ENCODE measurements at regions not wholly inside any gene's neighbourhood (a gene's known extent, or its start where the extent isn't known, plus 50 kb on each side); places are given as distances from the start of the nearest gene placed in this dataset.
A peak's percentile ranks its signal among the peaks of the same experiment; 100 is the strongest.
"Not testable (repeated sequence)": the region's sequence is repeated elsewhere in the genome, so short reads cannot be mapped to it uniquely, and the experiment has no call there.

GRCh38 chr13:63811428-63812004 is 2395.9 kb upstream of the PCDH20 start:
- DNase-seq (ENCODE audit: low read depth): not testable (repeated sequence)

GRCh38 chr13:63791134-63791533 is 2375.5 kb upstream of the PCDH20 start:
- not testable (repeated sequence) for DNase-seq (ENCODE audit: low read depth)

- no peak for DNase-seq (ENCODE audit: low read depth)
Measured at GRCh38 chr13:63774133-63774532, 2358.5 kb upstream of the PCDH20 start.

- DNase-seq (ENCODE audit: low read depth): no peak
Measured at GRCh38 chr13:63773476-63773875, 2357.8 kb upstream of the PCDH20 start.

GRCh38 chr13:63757683-63758082 is 2342.0 kb upstream of the PCDH20 start:
- DNase-seq (ENCODE audit: low read depth): not testable (repeated sequence)

GRCh38 chr13:63749857-63750256 is 2334.2 kb upstream of the PCDH20 start:
- not testable (repeated sequence) for DNase-seq (ENCODE audit: low read depth)

- not testable (repeated sequence) for DNase-seq (ENCODE audit: low read depth)
Measured at GRCh38 chr13:63741814-63742101, 2326.1 kb upstream of the PCDH20 start.

GRCh38 chr13:63741029-63741813 is 2325.6 kb upstream of the PCDH20 start:
- no peak for DNase-seq (ENCODE audit: low read depth)

- not testable (repeated sequence) for DNase-seq (ENCODE audit: low read depth)
Measured at GRCh38 chr13:63739112-63739735, 2323.6 kb upstream of the PCDH20 start.

- DNase-seq (ENCODE audit: low read depth): no peak
Measured at GRCh38 chr13:63737418-63737817, 2321.8 kb upstream of the PCDH20 start.

- DNase-seq (ENCODE audit: low read depth): no peak
Measured at GRCh38 chr13:63731896-63732295, 2316.2 kb upstream of the PCDH20 start.

- DNase-seq (ENCODE audit: low read depth): not testable (repeated sequence)
Measured at GRCh38 chr13:63712159-63712558, 2296.5 kb upstream of the PCDH20 start.

- no peak for DNase-seq (ENCODE audit: low read depth)
Measured at GRCh38 chr13:63706751-63707150, 2291.1 kb upstream of the PCDH20 start.

- DNase-seq (ENCODE audit: low read depth): no peak
Measured at GRCh38 chr13:63704521-63704920, 2288.9 kb upstream of the PCDH20 start.

GRCh38 chr13:63700350-63700749 is 2284.7 kb upstream of the PCDH20 start:
- DNase-seq (ENCODE audit: low read depth): no peak

- no peak for DNase-seq (ENCODE audit: low read depth)
Measured at GRCh38 chr13:63699948-63700347, 2284.3 kb upstream of the PCDH20 start.

GRCh38 chr13:63696055-63696454 is 2280.4 kb upstream of the PCDH20 start:
- DNase-seq (ENCODE audit: low read depth): peak; percentile 25

- DNase-seq (ENCODE audit: low read depth): no peak
Measured at GRCh38 chr13:63693696-63694095, 2278.0 kb upstream of the PCDH20 start.

GRCh38 chr13:63691474-63691873 is 2275.8 kb upstream of the PCDH20 start:
- no peak for DNase-seq (ENCODE audit: low read depth)

- DNase-seq (ENCODE audit: low read depth): no peak
Measured at GRCh38 chr13:63690672-63691071, 2275.0 kb upstream of the PCDH20 start.

GRCh38 chr13:63684822-63685221 is 2269.2 kb upstream of the PCDH20 start:
- no peak for DNase-seq (ENCODE audit: low read depth)

GRCh38 chr13:63680704-63681103 is 2265.1 kb upstream of the PCDH20 start:
- DNase-seq (ENCODE audit: low read depth): no peak

- no peak for DNase-seq (ENCODE audit: low read depth)
Measured at GRCh38 chr13:63671296-63671695, 2255.6 kb upstream of the PCDH20 start.
